ENCODE measurements at regions not wholly inside any gene's neighbourhood (a gene's known extent, or its start where the extent isn't known, plus 50 kb on each side); places are given as distances from the start of the nearest gene placed in this dataset.

- DNase-seq: no peak
Observed at GRCh38 chr6:164419099-164419498, 890.3 kb downstream of the C6orf118 start.

- no peak for DNase-seq
Observed at GRCh38 chr6:164418262-164418588, 891.2 kb downstream of the C6orf118 start.

- DNase-seq: no peak
Observed at GRCh38 chr6:164417537-164418261, 891.7 kb downstream of the C6orf118 start.

GRCh38 chr6:164415832-164416563, 893.4 kb downstream of the C6orf118 start:
- DNase-seq: no peak

- no peak for DNase-seq
Observed at GRCh38 chr6:164414695-164415094, 894.7 kb downstream of the C6orf118 start.

GRCh38 chr6:164412566-164412965, 896.8 kb downstream of the C6orf118 start:
- no peak for DNase-seq

- DNase-seq: no peak
Observed at GRCh38 chr6:164410017-164410416, 899.4 kb downstream of the C6orf118 start.

GRCh38 chr6:164409309-164410009, 899.9 kb downstream of the C6orf118 start:
- no peak for DNase-seq

GRCh38 chr6:164408868-164409267, 900.5 kb downstream of the C6orf118 start:
- no peak for DNase-seq

GRCh38 chr6:164404812-164405488, 904.5 kb downstream of the C6orf118 start:
- DNase-seq: no peak

GRCh38 chr6:164401871-164402270, 907.5 kb downstream of the C6orf118 start:
- no peak for DNase-seq

GRCh38 chr6:164398647-164399046, 910.8 kb downstream of the C6orf118 start:
- no peak for DNase-seq

- DNase-seq: no peak
Observed at GRCh38 chr6:164396071-164397047, 913.0 kb downstream of the C6orf118 start.

- DNase-seq: no peak
Observed at GRCh38 chr6:164379795-164380194, 929.6 kb downstream of the C6orf118 start.

GRCh38 chr6:164378330-164378729, 931.1 kb downstream of the C6orf118 start:
- no peak for DNase-seq

- DNase-seq: no peak
Observed at GRCh38 chr6:164377348-164377918, 932.0 kb downstream of the C6orf118 start.

- no peak for DNase-seq
Observed at GRCh38 chr6:164370773-164371172, 938.6 kb downstream of the C6orf118 start.

GRCh38 chr6:164359441-164359840, 944.9 kb downstream of the QKI start:
- no peak for DNase-seq

GRCh38 chr6:164359036-164359435, 944.5 kb downstream of the QKI start:
- DNase-seq: no peak

GRCh38 chr6:164356814-164357213, 942.3 kb downstream of the QKI start:
- DNase-seq: no peak

GRCh38 chr6:164347455-164347854, 932.9 kb downstream of the QKI start:
- DNase-seq: no peak

- DNase-seq: no peak
Observed at GRCh38 chr6:164346631-164347030, 932.1 kb downstream of the QKI start.
